K562 (cell line): ENCODE measurements at regions not wholly inside any gene's neighbourhood (a gene's known extent, or its start where the extent isn't known, plus 50 kb on each side); places are given as distances from the start of the nearest gene placed in this dataset.
A peak's percentile ranks its signal among the peaks of the same experiment; 100 is the strongest.

Experiments
- ATAC-seq: fragments of 200-7000 bp; cut with Tn5 transposase; 3 replicates; pipeline ENCODE4 v1.9.1; 2020; ENCODE audit warnings: moderate library complexity
- BruUV-seq: library from RNA; stranded (reverse); fragments of 400-500 nt; replicated peaks from 2 replicates; lab custom pipeline; 2021; lab: Mats Ljungman, UMichigan
- CTCF ChIA-PET: fragments of 300-600 bp; formaldehyde crosslinking; extraction: SDS; loops from one replicate; lab custom pipeline; 2021; ENCODE audit warnings: low intra/inter-chr PET ratio; lab: Yijun Ruan, JAX
- POLR2A ChIA-PET: fragments of 300-600, 350-650 bp; sonication (Branson Sonifier 250); formaldehyde crosslinking; extraction: SDS; loops from one replicate; lab custom pipeline; 2021; ENCODE audit warnings: antibody characterized with exemption, inconsistent platforms; lab: Yijun Ruan, JAX
- DNase-seq, 4 experiments: peaks; one replicate each; pipeline versions ENCODE4 v3.0.0 to v3.0.0-alpha.2; 2011 to 2018; ENCODE audit warnings: low spot score in 3 of 4, mixed read lengths in 3 of 4; ENCODE audit errors: extremely low read depth in 1 of 4
- FAIRE-seq: peaks from 2 replicates; lab custom pipeline; 2011; peaks lifted over from hg19 to GRCh38; lab: Jason Lieb, UNC
- H2AFZ ChIP-seq: 2 replicates; pipeline ENCODE4 v1.6.0; 2011; ENCODE audit warnings: low read depth, low read length, control low read depth, inconsistent platforms
- H3K27ac ChIP-seq: fragments of 200-600 bp; 3 replicates; pipeline ENCODE4 v1.8.0; 2011; ENCODE audit warnings: low read depth, mild to moderate bottlenecking, control low read depth, inconsistent platforms, low read length, moderate library complexity, mixed read lengths; ENCODE audit errors: extremely low read depth
- H3K27me3 ChIP-seq, 2 experiments: fragments of 300-600 bp in 1 of 2; 2 replicates in 1 of 2; 3 replicates in 1 of 2; pipeline versions ENCODE4 v1.6.0 to v1.8.0; 2011; ENCODE audit warnings: inconsistent platforms in 2 of 2, low read length in 2 of 2, mild to moderate bottlenecking in 1 of 2, mixed read lengths in 1 of 2, moderate library complexity in 1 of 2; ENCODE audit not compliant: control insufficient read depth in 2 of 2, insufficient read depth in 2 of 2
- H3K36me3 ChIP-seq: fragments of 300-600 bp; 3 replicates; pipeline ENCODE4 v1.8.0; 2011; ENCODE audit warnings: mild to moderate bottlenecking, low read length, inconsistent platforms; ENCODE audit not compliant: control insufficient read depth, insufficient read depth
- H3K4me1 ChIP-seq, 2 experiments: fragments of 200-600 bp in 1 of 2; replicated peaks in 1 of 2; 2 replicates in 1 of 2; 3 replicates in 1 of 2; pipeline versions ENCODE4 v1.5.1 to v1.8.0; 2011; ENCODE audit warnings: inconsistent platforms in 2 of 2, low read length in 2 of 2, mild to moderate bottlenecking in 1 of 2, mixed read lengths in 1 of 2, moderate library complexity in 1 of 2; ENCODE audit not compliant: control insufficient read depth in 2 of 2, insufficient read depth in 2 of 2
- H3K4me2 ChIP-seq: 2 replicates; pipeline ENCODE4 v1.6.1; 2011; ENCODE audit warnings: low read length, control low read depth, inconsistent platforms, mixed read lengths; ENCODE audit not compliant: insufficient read depth
- H3K4me3 ChIP-seq: fragments of 200-600 bp; sonication (generic), shearing (Covaris generic); 2 replicates; pipeline ENCODE4 v1.5.1; 2016; ENCODE audit warnings: control low read depth, inconsistent platforms
- H3K79me2 ChIP-seq: fragments of 200-600 bp; 3 replicates; pipeline ENCODE4 v1.8.0; 2011; ENCODE audit warnings: low read length, inconsistent platforms; ENCODE audit not compliant: control insufficient read depth, insufficient read depth
- H3K9ac ChIP-seq, 2 experiments: 2 replicates each; pipeline versions ENCODE4 v1.6.0 to v1.6.1; 2011; ENCODE audit warnings: low read depth in 2 of 2, low read length in 2 of 2, control low read depth in 1 of 2, inconsistent platforms in 1 of 2, mild to moderate bottlenecking in 1 of 2, mixed read lengths in 1 of 2; ENCODE audit not compliant: insufficient read depth in 1 of 2
- H3K9me1 ChIP-seq: one replicate; pipeline ENCODE4 v1.6.0; 2011; ENCODE audit warnings: inconsistent platforms, mild to moderate bottlenecking, low read length, moderate library complexity; ENCODE audit not compliant: control insufficient read depth, insufficient read depth
- H3K9me3 ChIP-seq: replicated peaks from 2 replicates; pipeline ENCODE4 v1.5.1; 2011; ENCODE audit warnings: low read depth, low read length, inconsistent platforms; ENCODE audit not compliant: control insufficient read depth, insufficient read depth
- H4K20me1 ChIP-seq: replicated peaks from 2 replicates; pipeline ENCODE4 v1.6.1; 2011; ENCODE audit warnings: low read length, inconsistent platforms, mixed read lengths; ENCODE audit not compliant: control insufficient read depth, insufficient read depth
- BHLHE40 ChIP-seq: IDR thresholded peaks from 2 replicates; pipeline ENCODE4 v1.6.1; 2011; ENCODE audit warnings: low read length, improper control_type of control experiment
- CBFA2T2 ChIP-seq: fragments of 450-650 bp; conservative IDR thresholded peaks from 2 replicates; pipeline ENCODE4 v1.6.1; 2017; ENCODE audit warnings: mild to moderate bottlenecking
- CBFA2T3 ChIP-seq: fragments of 450-650 bp; IDR thresholded peaks from 2 replicates; pipeline ENCODE4 v1.6.1; 2017
- CC2D1A ChIP-seq: fragments of 450-650 bp; IDR thresholded peaks from 2 replicates; pipeline ENCODE4 v1.6.1; 2017; ENCODE audit warnings: mild to moderate bottlenecking
- CHD2 ChIP-seq: IDR thresholded peaks from 2 replicates; pipeline ENCODE4 v1.6.1; 2011; ENCODE audit warnings: low read depth, low read length
- CXXC5 ChIP-seq: fragments of 250-450 bp; sonication (Bioruptor Pico); IDR thresholded peaks from 2 replicates; pipeline ENCODE4 v1.8.0; 2022; ENCODE audit warnings: inconsistent platforms, mild to moderate bottlenecking, moderate library complexity
- FOXO4 ChIP-seq: fragments of 450-650 bp; formaldehyde crosslinking; IDR thresholded peaks from 2 replicates; pipeline ENCODE4 v1.4.0; 2020; ENCODE audit warnings: mild to moderate bottlenecking, moderate library complexity
- HINFP ChIP-seq: fragments of 450-650 bp; conservative IDR thresholded peaks from 2 replicates; pipeline ENCODE4 v1.6.1; 2016; ENCODE audit warnings: missing genetic modification characterization, low read depth, mild to moderate bottlenecking, control low read depth, missing compliant biosample characterization
- KDM4B ChIP-seq, 2 experiments: fragments of 450-650 bp in 1 of 2; sonication (generic) in 1 of 2; IDR thresholded peaks; 2 replicates each; pipeline ENCODE4 v1.6.1; 2016 to 2017; ENCODE audit warnings: borderline replicate concordance in 2 of 2, antibody characterized with exemption in 1 of 2, low read depth in 1 of 2, mild to moderate bottlenecking in 1 of 2
- MAFF ChIP-seq: IDR thresholded peaks from 2 replicates; pipeline ENCODE4 v1.6.1; 2012; ENCODE audit warnings: low read length, improper control_type of control experiment
- MAFG ChIP-seq: fragments of 450-650 bp; conservative IDR thresholded peaks from 2 replicates; pipeline ENCODE4 v1.6.1; 2016; ENCODE audit warnings: missing genetic modification characterization, missing compliant biosample characterization
- RNF2 ChIP-seq: sonication (generic); IDR thresholded peaks from 2 replicates; pipeline ENCODE4 v1.6.1; 2016
- SMAD2 ChIP-seq: fragments of 150-350 bp; IDR thresholded peaks from 2 replicates; pipeline ENCODE4 v1.6.1; 2014; ENCODE audit warnings: low read depth, mild to moderate bottlenecking, low read length
- TCF3 ChIP-seq: sonication (generic); formaldehyde crosslinking; IDR thresholded peaks from 2 replicates; pipeline ENCODE4 v1.4.0; 2020; ENCODE audit warnings: mild to moderate bottlenecking, missing genetic modification reagents
- ZZZ3 ChIP-seq: fragments of 450-650 bp; IDR thresholded peaks from 2 replicates; pipeline ENCODE4 v1.6.1; 2016; ENCODE audit warnings: antibody characterized with exemption, mild to moderate bottlenecking, moderate library complexity
- WGBS: fragments of 100-300 bp; shearing (Covaris generic); methylation state at CpG from one replicate; pipeline ENCODE4 v1.1.6; 2016; ENCODE audit warnings: low coverage, mixed read lengths; ENCODE audit not compliant: insufficient coverage; ENCODE audit errors: missing lambda C conversion rate; 5-methylcytosine and 5-hydroxymethylcytosine counted together
- in situ Hi-C: fragments of 300-500 bp; cut with MboI; formaldehyde crosslinking; loops from 4 replicates; pipeline ENCODE4 v1.15.0; 2018; ENCODE audit warnings: inconsistent platforms, mixed read lengths
- intact Hi-C: fragments of 100-400 bp; cut with micrococcal nuclease; formaldehyde crosslinking; loops from 2 replicates; pipeline ENCODE4 v1.14.2; 2022
- TF ChIP-seq, protein P1 (sequence below): fragments of 450-650 bp; IDR thresholded peaks from 2 replicates; pipeline ENCODE4 v1.6.1; 2017; ENCODE audit warnings: antibody characterized with exemption

- peak; percentile 58; the same call in 2 of the 3 replicates for ATAC-seq
- intact Hi-C loops: no loop called here
- Histone ChIP-seq H3K4me2 (no peak overlapping the region), H3K9me1 (no peaks in the 10 kb centered on the region), H3K79me2 (no peaks in the 10 kb centered on the region), H3K27me3 (no peaks in the 10 kb centered on the region), H3K9ac (no peak overlapping the region), H3K27ac (peak overlapping the region; percentile 2; the same call in 2 of the 3 replicates), H3K4me3 (no peak overlapping the region), H3K9me3 (peaks cover 7% of the 10 kb centered on the region), H3K36me3 (no peaks in the 10 kb centered on the region), H4K20me1 (no peaks in the 10 kb centered on the region), H2AFZ (peak overlapping the region; percentile 42; the same call in 1 of the 2 replicates), H3K4me1 (peaks cover 6 to 14% of the 10 kb centered on the region in 2 experiments; a peak in 3 of 5 replicates)
- 41% methylated on average over 7 of the region's 7 CpGs for WGBS
- FAIRE-seq: peak; percentile 73
- ChIA-PET CTCF (no interaction called here), POLR2A (interaction anchor here (0.6 kb wide), 1 partner anchor 27 kb away, joined by 3 read pairs; no protein-coding TSS in a partner anchor)
- DNase-seq: peak in 3 of 4 experiments; percentile 26 to 67 (median 34)
- BruUV-seq: no TSS peak
- in situ Hi-C loops: no loop called here
- TF ChIP-seq ZZZ3 (no peak), KDM4B (IDR thresholded peaks at IDR 0.05; ENCODE audit: borderline replicate concordance in 2 of 2, low read depth in 1 of 2) (no peak), FOXO4 (no peak), MAFF (peak; percentile 51), MAFG (tag) (peak; percentile 74), RNF2 (no peak), CC2D1A (peak; percentile 83; the same call in 1 of the 2 replicates), HINFP (peak; percentile 93), BHLHE40 (no peak), CHD2 (no peak), CBFA2T3 (peak; percentile 43), TCF3 (CRISPR knock-in tag) (peak; percentile 37; the same call in 1 of the 2 replicates), SMAD2 (no peak), CBFA2T2 (0 out of 2 replicates have a peak, but pooled peaks have one; percentile 15), CXXC5 (CRISPR knock-in tag) (peak; percentile 44; the same call in 1 of the 2 replicates)
- TF ChIP-seq, protein P1, sequence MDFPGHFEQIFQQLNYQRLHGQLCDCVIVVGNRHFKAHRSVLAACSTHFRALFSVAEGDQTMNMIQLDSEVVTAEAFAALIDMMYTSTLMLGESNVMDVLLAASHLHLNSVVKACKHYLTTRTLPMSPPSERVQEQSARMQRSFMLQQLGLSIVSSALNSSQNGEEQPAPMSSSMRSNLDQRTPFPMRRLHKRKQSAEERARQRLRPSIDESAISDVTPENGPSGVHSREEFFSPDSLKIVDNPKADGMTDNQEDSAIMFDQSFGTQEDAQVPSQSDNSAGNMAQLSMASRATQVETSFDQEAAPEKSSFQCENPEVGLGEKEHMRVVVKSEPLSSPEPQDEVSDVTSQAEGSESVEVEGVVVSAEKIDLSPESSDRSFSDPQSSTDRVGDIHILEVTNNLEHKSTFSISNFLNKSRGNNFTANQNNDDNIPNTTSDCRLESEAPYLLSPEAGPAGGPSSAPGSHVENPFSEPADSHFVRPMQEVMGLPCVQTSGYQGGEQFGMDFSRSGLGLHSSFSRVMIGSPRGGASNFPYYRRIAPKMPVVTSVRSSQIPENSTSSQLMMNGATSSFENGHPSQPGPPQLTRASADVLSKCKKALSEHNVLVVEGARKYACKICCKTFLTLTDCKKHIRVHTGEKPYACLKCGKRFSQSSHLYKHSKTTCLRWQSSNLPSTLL: peak; percentile 86
Measured at GRCh38 chrX:9357518-9358114, 107.2 kb upstream of the TBL1X start.
